Erythroblast (primary cell): ENCODE measurements at regions not wholly inside any gene's neighbourhood (a gene's known extent, or its start where the extent isn't known, plus 50 kb on each side); places are given as distances from the start of the nearest gene placed in this dataset.

ENCODE experiments used
- GATA1 ChIP-seq: IDR thresholded peaks from 2 replicates; pipeline ENCODE4 v1.6.1; 2011; ENCODE audit warnings: low read depth, mild to moderate bottlenecking, control low read depth, low read length, moderate library complexity
- POLR2A ChIP-seq: IDR thresholded peaks from 2 replicates; pipeline ENCODE4 v1.6.1; 2011; ENCODE audit warnings: mild to moderate bottlenecking, low read length

DNA sequence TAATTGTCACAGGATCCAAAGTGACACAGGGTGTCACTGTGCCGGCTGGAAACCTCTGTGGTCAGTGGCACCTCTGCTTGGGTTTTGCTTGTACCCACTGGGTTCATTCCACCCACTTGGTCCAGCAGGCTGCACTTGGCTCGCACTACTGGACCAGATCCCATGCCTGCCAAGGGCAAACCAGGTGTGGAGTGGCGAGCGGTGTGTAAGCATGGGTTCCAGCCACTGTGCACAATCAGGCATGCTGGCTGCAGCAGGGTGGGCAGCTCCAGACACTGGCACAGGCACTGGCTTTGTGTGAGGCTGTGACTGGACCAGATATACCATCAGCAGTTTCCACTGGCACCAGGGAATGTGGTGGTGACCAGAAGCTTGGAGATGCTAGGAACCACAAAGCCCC, 261.4 kb downstream of the KCNA4 start:
- TF ChIP-seq POLR2A (no peak), GATA1 (no peak)
